Thyroid gland (tissue), 4 donors: ENCODE measurements at regions not wholly inside any gene's neighbourhood (a gene's known extent, or its start where the extent isn't known, plus 50 kb on each side); places are given as distances from the start of the nearest gene placed in this dataset.
"Not testable (repeated sequence)": the region's sequence is repeated elsewhere in the genome, so short reads cannot be mapped to it uniquely, and the experiment has no call there.

Experiments
- DNase-seq, 2 donors: peaks; one replicate each; pipeline ENCODE4 v3.0.0-alpha.2; 2019
- H3K27ac ChIP-seq, 3 donors: fragments of 200-600 bp; sonication (generic); 1 replicate in 2 of 3; 2 replicates in 1 of 3; pipeline ENCODE4 v1.5.1; 2016 to 2019; ENCODE audit warnings: mild to moderate bottlenecking in 1 of 3, moderate library complexity in 1 of 3
- H3K27me3 ChIP-seq: fragments of 200-600 bp; sonication (generic); one replicate; pipeline ENCODE4 v1.5.1; 2019
- H3K36me3 ChIP-seq, 2 donors: fragments of 200-600 bp; sonication (generic); one replicate each; pipeline ENCODE4 v1.5.1; 2016 to 2019
- H3K4me1 ChIP-seq, 2 donors: fragments of 200-600 bp; sonication (generic); one replicate each; pipeline ENCODE4 v1.5.1; 2017 to 2019
- H3K4me3 ChIP-seq, 3 donors: fragments of 200-600 bp; sonication (generic); replicated peaks in 1 of 3; 1 replicate in 2 of 3; 2 replicates in 1 of 3; pipeline ENCODE4 v1.5.1; 2016; ENCODE audit warnings: mild to moderate bottlenecking in 1 of 3
- H3K9me3 ChIP-seq: fragments of 200-600 bp; sonication (generic); one replicate; pipeline ENCODE4 v1.5.1; 2017
- POLR2A ChIP-seq, 2 donors: fragments of 450-650 bp; IDR thresholded peaks; one replicate each; pipeline ENCODE4 v1.6.1; 2017; ENCODE audit warnings: antibody characterized with exemption in 2 of 2, mild to moderate bottlenecking in 2 of 2, moderate library complexity in 1 of 2
- WGBS, 2 donors: methylation state at CpG; one replicate each; pipeline ENCODE4 v1.1.5; 2017; 5-methylcytosine and 5-hydroxymethylcytosine counted together
- intact Hi-C: fragments of 100-400 bp; cut with DNase I; formaldehyde crosslinking; loops from one replicate; pipeline ENCODE4 v1.15.1; 2023
- TF ChIP-seq, protein P1 (sequence below), 6 experiments: fragments of 200-600 bp in 3 of 6; fragments of 450-650 bp in 3 of 6; sonication (generic) in 3 of 6; IDR thresholded peaks; one replicate each; pipeline ENCODE4 v1.5.1; 2016 to 2019; ENCODE audit warnings: antibody characterized with exemption in 6 of 6, mild to moderate bottlenecking in 2 of 6, inconsistent platforms in 1 of 6, moderate library complexity in 1 of 6

- no peak for DNase-seq
- no peaks in the 10 kb centered on the region for H3K4me1 ChIP-seq
- no peaks in the 10 kb centered on the region for H3K9me3 ChIP-seq
- no peaks in the 10 kb centered on the region for H3K36me3 ChIP-seq
- TF ChIP-seq, protein P1, sequence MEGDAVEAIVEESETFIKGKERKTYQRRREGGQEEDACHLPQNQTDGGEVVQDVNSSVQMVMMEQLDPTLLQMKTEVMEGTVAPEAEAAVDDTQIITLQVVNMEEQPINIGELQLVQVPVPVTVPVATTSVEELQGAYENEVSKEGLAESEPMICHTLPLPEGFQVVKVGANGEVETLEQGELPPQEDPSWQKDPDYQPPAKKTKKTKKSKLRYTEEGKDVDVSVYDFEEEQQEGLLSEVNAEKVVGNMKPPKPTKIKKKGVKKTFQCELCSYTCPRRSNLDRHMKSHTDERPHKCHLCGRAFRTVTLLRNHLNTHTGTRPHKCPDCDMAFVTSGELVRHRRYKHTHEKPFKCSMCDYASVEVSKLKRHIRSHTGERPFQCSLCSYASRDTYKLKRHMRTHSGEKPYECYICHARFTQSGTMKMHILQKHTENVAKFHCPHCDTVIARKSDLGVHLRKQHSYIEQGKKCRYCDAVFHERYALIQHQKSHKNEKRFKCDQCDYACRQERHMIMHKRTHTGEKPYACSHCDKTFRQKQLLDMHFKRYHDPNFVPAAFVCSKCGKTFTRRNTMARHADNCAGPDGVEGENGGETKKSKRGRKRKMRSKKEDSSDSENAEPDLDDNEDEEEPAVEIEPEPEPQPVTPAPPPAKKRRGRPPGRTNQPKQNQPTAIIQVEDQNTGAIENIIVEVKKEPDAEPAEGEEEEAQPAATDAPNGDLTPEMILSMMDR (IDR thresholded peaks at IDR 0.05): no peak
- TF ChIP-seq POLR2A (IDR thresholded peaks at IDR 0.05): no peak
- no peak overlapping the region for H3K27ac ChIP-seq
- WGBS, 2 donors: 92 to 94% methylated on average over 2 of the region's 2 CpGs
- no peaks in the 10 kb centered on the region for H3K27me3 ChIP-seq
- intact Hi-C loops: no loop called here
- no peak overlapping the region for H3K4me3 ChIP-seq
Observed at GRCh38 chr13:59424661-59425060, 739.1 kb downstream of the DIAPH3 start.

- intact Hi-C loops: no loop called here
- Histone ChIP-seq H3K36me3 (no peaks in the 10 kb centered on the region), H3K27me3 (no peaks in the 10 kb centered on the region), H3K4me3 (no peak overlapping the region), H3K9me3 (no peaks in the 10 kb centered on the region), H3K27ac (no peak overlapping the region), H3K4me1 (no peaks in the 10 kb centered on the region)
- DNase-seq: no peak
- TF ChIP-seq, protein P1 (IDR thresholded peaks at IDR 0.05): no peak
- TF ChIP-seq POLR2A (IDR thresholded peaks at IDR 0.05): no peak
- 55 to 60% methylated on average over 4 of the region's 4 CpGs for WGBS, 2 donors
Observed at GRCh38 chr13:59425211-59425741, 738.5 kb downstream of the DIAPH3 start.

GRCh38 chr13:59435024-59435423 lies 728.7 kb downstream of the DIAPH3 start:
- no peak for DNase-seq
- H3K27me3 ChIP-seq: no peaks in the 10 kb centered on the region
- intact Hi-C loops: no loop called here
- no peaks in the 10 kb centered on the region for H3K9me3 ChIP-seq
- no peak overlapping the region for H3K4me3 ChIP-seq
- no peak overlapping the region for H3K27ac ChIP-seq
- TF ChIP-seq, protein P1 (IDR thresholded peaks at IDR 0.05): no peak
- H3K4me1 ChIP-seq: no peaks in the 10 kb centered on the region
- no peaks in the 10 kb centered on the region for H3K36me3 ChIP-seq
- 94 to 100% methylated on average over 1 of the region's 1 CpG for WGBS, 2 donors

GRCh38 chr13:59437544-59438301 lies 726.0 kb downstream of the DIAPH3 start:
- intact Hi-C loops: no loop called here
- no peak overlapping the region for H3K4me3 ChIP-seq
- no peaks in the 10 kb centered on the region for H3K27me3 ChIP-seq
- no peaks in the 10 kb centered on the region for H3K9me3 ChIP-seq
- H3K36me3 ChIP-seq: no peaks in the 10 kb centered on the region
- no peak overlapping the region for H3K27ac ChIP-seq
- no peak for TF ChIP-seq POLR2A (IDR thresholded peaks at IDR 0.05)
- TF ChIP-seq, protein P1 (IDR thresholded peaks at IDR 0.05): no peak
- H3K4me1 ChIP-seq: no peaks in the 10 kb centered on the region
- 68 to 78% methylated on average over 2 of the region's 2 CpGs for WGBS, 2 donors
- no peak for DNase-seq

- H3K4me3 ChIP-seq: no peak overlapping the region
- WGBS, 2 donors: 88 to 93% methylated on average over 17 to 20 of the region's 29 CpGs
Observed at GRCh38 chr13:59439776-59440428, 723.8 kb downstream of the DIAPH3 start.

GRCh38 chr13:59441068-59441467 lies 722.7 kb downstream of the DIAPH3 start:
- not testable (repeated sequence) for H3K4me3 ChIP-seq
- 78 to 83% methylated on average over 13 of the region's 13 CpGs for WGBS, 2 donors

More at GRCh38 chr13:59439776-59440428, 723.8 kb downstream of the DIAPH3 start:
- Histone ChIP-seq H3K27ac (no peak overlapping the region), H3K36me3 (no peaks in the 10 kb centered on the region), H3K9me3 (no peaks in the 10 kb centered on the region), H3K4me1 (peaks cover 0 to 2% of the 10 kb centered on the region in 2 donors), H3K27me3 (no peaks in the 10 kb centered on the region)
- intact Hi-C loops: no loop called here
- no peak for DNase-seq
- TF ChIP-seq POLR2A (IDR thresholded peaks at IDR 0.05): no peak
- TF ChIP-seq, protein P1 (IDR thresholded peaks at IDR 0.05): no peak

More at GRCh38 chr13:59441068-59441467, 722.7 kb downstream of the DIAPH3 start:
- H3K36me3 ChIP-seq, H3K4me1 ChIP-seq, H3K9me3 ChIP-seq, DNase-seq, H3K27me3 ChIP-seq, intact Hi-C loops, H3K27ac ChIP-seq: not testable (repeated sequence)
